GM23338 (cell line): ENCODE measurements at regions not wholly inside any gene's neighbourhood (a gene's known extent, or its start where the extent isn't known, plus 50 kb on each side); places are given as distances from the start of the nearest gene placed in this dataset.

Experiments
- EZH2phosphoT487 ChIP-seq: fragments of 200-600 bp; sonication (generic); IDR thresholded peaks from one replicate; pipeline ENCODE4 v1.8.1; 2018; ENCODE audit warnings: antibody characterized with exemption; ENCODE audit not compliant: unreplicated experiment
- JUNB ChIP-seq: IDR thresholded peaks from one replicate; pipeline ENCODE4 v1.6.1; 2016; ENCODE audit warnings: antibody characterized with exemption; ENCODE audit not compliant: unreplicated experiment
- NANOG ChIP-seq: IDR thresholded peaks from 2 replicates; pipeline ENCODE4 v1.6.1; 2016; ENCODE audit warnings: antibody characterized with exemption, borderline replicate concordance
- REST ChIP-seq: IDR thresholded peaks from one replicate; pipeline ENCODE4 v1.6.1; 2018; ENCODE audit warnings: antibody characterized with exemption; ENCODE audit not compliant: unreplicated experiment
- TF ChIP-seq, protein P1 (sequence below): fragments of 250-450 bp; sonication (Bioruptor Pico); IDR thresholded peaks from 2 replicates; pipeline ENCODE4 v1.5.0; 2020; ENCODE audit warnings: mild to moderate bottlenecking, moderate library complexity
- TF ChIP-seq, protein P2 (sequence below), 2 experiments: fragments of 200-600 bp in 1 of 2; sonication (generic) in 1 of 2; conservative IDR thresholded peaks; 2 replicates each; pipeline versions ENCODE4 v1.5.1 to v1.6.1; 2016 to 2017; ENCODE audit warnings: antibody characterized with exemption in 2 of 2, low read depth in 2 of 2, mild to moderate bottlenecking in 2 of 2, moderate library complexity in 1 of 2

DNA sequence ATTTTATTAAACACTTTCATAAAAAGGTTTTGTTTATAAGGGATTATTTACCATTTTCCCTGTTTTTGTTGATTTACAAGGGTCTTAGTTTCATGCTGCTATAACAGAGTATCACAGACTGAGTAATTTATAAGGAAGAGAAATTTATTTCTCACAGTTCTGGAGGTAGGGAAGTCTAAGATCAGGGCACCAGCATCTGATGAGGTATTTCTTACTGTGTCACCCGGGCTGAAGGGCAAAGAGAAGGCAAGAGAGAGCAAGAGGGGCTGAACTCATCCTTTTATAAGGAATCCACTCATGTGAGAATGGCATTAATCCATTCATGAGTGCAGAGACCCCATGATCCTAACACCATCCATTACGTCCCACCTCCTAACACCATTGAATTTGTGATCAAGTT, 160.0 kb upstream of the SLC39A10 start (continued):
- TF ChIP-seq, protein P1, sequence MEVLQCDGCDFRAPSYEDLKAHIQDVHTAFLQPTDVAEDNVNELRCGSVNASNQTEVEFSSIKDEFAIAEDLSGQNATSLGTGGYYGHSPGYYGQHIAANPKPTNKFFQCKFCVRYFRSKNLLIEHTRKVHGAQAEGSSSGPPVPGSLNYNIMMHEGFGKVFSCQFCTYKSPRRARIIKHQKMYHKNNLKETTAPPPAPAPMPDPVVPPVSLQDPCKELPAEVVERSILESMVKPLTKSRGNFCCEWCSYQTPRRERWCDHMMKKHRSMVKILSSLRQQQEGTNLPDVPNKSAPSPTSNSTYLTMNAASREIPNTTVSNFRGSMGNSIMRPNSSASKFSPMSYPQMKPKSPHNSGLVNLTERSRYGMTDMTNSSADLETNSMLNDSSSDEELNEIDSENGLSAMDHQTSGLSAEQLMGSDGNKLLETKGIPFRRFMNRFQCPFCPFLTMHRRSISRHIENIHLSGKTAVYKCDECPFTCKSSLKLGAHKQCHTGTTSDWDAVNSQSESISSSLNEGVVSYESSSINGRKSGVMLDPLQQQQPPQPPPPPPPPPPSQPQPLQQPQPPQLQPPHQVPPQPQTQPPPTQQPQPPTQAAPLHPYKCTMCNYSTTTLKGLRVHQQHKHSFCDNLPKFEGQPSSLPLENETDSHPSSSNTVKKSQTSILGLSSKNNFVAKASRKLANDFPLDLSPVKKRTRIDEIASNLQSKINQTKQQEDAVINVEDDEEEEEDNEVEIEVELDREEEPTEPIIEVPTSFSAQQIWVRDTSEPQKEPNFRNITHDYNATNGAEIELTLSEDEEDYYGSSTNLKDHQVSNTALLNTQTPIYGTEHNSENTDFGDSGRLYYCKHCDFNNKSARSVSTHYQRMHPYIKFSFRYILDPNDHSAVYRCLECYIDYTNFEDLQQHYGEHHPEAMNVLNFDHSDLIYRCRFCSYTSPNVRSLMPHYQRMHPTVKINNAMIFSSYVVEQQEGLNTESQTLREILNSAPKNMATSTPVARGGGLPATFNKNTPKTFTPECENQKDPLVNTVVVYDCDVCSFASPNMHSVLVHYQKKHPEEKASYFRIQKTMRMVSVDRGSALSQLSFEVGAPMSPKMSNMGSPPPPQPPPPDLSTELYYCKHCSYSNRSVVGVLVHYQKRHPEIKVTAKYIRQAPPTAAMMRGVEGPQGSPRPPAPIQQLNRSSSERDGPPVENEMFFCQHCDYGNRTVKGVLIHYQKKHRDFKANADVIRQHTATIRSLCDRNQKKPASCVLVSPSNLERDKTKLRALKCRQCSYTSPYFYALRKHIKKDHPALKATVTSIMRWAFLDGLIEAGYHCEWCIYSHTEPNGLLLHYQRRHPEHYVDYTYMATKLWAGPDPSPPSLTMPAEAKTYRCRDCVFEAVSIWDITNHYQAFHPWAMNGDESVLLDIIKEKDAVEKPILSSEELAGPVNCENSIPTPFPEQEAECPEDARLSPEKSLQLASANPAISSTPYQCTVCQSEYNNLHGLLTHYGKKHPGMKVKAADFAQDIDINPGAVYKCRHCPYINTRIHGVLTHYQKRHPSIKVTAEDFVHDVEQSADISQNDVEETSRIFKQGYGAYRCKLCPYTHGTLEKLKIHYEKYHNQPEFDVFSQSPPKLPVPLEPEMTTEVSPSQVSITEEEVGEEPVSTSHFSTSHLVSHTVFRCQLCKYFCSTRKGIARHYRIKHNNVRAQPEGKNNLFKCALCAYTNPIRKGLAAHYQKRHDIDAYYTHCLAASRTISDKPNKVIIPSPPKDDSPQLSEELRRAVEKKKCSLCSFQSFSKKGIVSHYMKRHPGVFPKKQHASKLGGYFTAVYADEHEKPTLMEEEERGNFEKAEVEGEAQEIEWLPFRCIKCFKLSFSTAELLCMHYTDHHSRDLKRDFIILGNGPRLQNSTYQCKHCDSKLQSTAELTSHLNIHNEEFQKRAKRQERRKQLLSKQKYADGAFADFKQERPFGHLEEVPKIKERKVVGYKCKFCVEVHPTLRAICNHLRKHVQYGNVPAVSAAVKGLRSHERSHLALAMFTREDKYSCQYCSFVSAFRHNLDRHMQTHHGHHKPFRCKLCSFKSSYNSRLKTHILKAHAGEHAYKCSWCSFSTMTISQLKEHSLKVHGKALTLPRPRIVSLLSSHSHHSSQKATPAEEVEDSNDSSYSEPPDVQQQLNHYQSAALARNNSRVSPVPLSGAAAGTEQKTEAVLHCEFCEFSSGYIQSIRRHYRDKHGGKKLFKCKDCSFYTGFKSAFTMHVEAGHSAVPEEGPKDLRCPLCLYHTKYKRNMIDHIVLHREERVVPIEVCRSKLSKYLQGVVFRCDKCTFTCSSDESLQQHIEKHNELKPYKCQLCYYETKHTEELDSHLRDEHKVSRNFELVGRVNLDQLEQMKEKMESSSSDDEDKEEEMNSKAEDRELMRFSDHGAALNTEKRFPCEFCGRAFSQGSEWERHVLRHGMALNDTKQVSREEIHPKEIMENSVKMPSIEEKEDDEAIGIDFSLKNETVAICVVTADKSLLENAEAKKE: no peak
- TF ChIP-seq EZH2phosphoT487 (no peak), NANOG (no peak), JUNB (no peak), REST (no peak)
- TF ChIP-seq, protein P2, sequence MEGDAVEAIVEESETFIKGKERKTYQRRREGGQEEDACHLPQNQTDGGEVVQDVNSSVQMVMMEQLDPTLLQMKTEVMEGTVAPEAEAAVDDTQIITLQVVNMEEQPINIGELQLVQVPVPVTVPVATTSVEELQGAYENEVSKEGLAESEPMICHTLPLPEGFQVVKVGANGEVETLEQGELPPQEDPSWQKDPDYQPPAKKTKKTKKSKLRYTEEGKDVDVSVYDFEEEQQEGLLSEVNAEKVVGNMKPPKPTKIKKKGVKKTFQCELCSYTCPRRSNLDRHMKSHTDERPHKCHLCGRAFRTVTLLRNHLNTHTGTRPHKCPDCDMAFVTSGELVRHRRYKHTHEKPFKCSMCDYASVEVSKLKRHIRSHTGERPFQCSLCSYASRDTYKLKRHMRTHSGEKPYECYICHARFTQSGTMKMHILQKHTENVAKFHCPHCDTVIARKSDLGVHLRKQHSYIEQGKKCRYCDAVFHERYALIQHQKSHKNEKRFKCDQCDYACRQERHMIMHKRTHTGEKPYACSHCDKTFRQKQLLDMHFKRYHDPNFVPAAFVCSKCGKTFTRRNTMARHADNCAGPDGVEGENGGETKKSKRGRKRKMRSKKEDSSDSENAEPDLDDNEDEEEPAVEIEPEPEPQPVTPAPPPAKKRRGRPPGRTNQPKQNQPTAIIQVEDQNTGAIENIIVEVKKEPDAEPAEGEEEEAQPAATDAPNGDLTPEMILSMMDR (conservative IDR thresholded peaks at IDR 0.05; ENCODE audit: low read depth in 2 of 2): no peak
